HG02885 (cell line): ENCODE measurements at regions not wholly inside any gene's neighbourhood (a gene's known extent, or its start where the extent isn't known, plus 50 kb on each side); places are given as distances from the start of the nearest gene placed in this dataset.
"Not testable (repeated sequence)": the region's sequence is repeated elsewhere in the genome, so short reads cannot be mapped to it uniquely, and the experiment has no call there.

Experiments used
- ATAC-seq: cut with Tn5 transposase; IDR thresholded peaks from one replicate; pipeline ENCODE4 v1.9.1; 2021; ENCODE audit warnings: mild to moderate bottlenecking; ENCODE audit not compliant: unreplicated experiment, poor library complexity

GRCh38 chr2:139744273-139744672, 964.1 kb upstream of the NXPH2 start:
- no peak for ATAC-seq

- no peak for ATAC-seq
These were observed 962.3 kb upstream of the NXPH2 start for GRCh38 chr2:139742216-139743172.

GRCh38 chr2:139737659-139738058, 957.5 kb upstream of the NXPH2 start:
- ATAC-seq, result no peak

GRCh38 chr2:139730197-139730596, 950.0 kb upstream of the NXPH2 start:
- no peak for ATAC-seq

GRCh38 chr2:139721411-139721995, 941.3 kb upstream of the NXPH2 start:
- ATAC-seq, result no peak

- ATAC-seq, result no peak
These were observed 939.9 kb upstream of the NXPH2 start for GRCh38 chr2:139720056-139720455.

- no peak for ATAC-seq
These were observed 924.4 kb upstream of the NXPH2 start for GRCh38 chr2:139704606-139705005.

- ATAC-seq, result no peak
These were observed 914.1 kb upstream of the NXPH2 start for GRCh38 chr2:139694327-139694726.

DNA sequence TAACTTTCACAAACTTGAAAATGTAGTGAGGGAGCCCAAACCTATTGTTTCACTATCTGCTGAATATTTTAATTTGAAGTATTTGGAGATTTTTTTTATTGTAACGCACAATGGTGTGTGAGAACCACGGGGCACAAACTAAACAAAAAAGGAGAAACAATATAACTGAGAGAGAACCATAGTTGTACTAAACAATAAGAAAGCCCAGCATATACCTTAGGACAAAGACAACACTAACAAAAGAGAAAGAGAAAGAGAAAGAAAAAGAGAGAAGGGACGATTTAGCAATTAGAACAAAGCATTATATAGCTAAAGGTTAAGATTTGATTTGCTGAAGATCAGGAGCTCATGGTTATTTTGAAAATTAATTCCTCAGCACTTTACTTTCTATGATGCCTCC, 906.0 kb upstream of the NXPH2 start:
- no peak for ATAC-seq

- no peak for ATAC-seq
These were observed 905.1 kb upstream of the NXPH2 start for GRCh38 chr2:139685090-139685983.

- ATAC-seq, result no peak
These were observed 904.2 kb upstream of the NXPH2 start for GRCh38 chr2:139684286-139684860.

- no peak for ATAC-seq
These were observed 894.4 kb upstream of the NXPH2 start for GRCh38 chr2:139674577-139674976.

GRCh38 chr2:139673447-139673846, 893.3 kb upstream of the NXPH2 start:
- ATAC-seq, result not testable (repeated sequence)

DNA sequence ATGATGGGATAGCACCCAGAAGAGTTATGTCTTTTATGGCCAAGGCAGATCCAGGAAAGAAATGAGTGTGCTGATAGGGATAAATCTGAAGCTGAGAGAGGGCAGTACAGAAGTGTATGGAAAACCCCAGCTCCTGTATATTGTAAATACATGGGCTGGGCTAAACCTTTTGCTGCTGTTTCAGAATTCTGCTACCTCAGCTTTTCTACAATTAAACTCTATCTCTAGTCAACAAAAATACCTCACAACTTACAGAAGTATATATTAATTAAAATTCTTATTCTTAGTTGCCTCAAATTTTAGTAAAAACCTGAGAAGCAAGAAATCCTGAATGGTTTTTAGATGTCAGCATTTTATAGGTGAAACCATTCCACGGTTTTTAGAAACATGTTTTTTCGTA, 889.5 kb upstream of the NXPH2 start:
- no peak for ATAC-seq

- ATAC-seq, result no peak
These were observed 872.2 kb upstream of the NXPH2 start for GRCh38 chr2:139652385-139652784.

GRCh38 chr2:139645617-139646016, 865.4 kb upstream of the NXPH2 start:
- ATAC-seq, result no peak

GRCh38 chr2:139643139-139643538, 862.9 kb upstream of the NXPH2 start:
- no peak for ATAC-seq

GRCh38 chr2:139631966-139632365, 851.8 kb upstream of the NXPH2 start:
- ATAC-seq, result no peak

- ATAC-seq, result no peak
These were observed 848.7 kb upstream of the NXPH2 start for GRCh38 chr2:139628931-139629330.

- no peak for ATAC-seq
These were observed 845.9 kb upstream of the NXPH2 start for GRCh38 chr2:139626128-139626527.
